WTC11 (cell line): ENCODE measurements at regions not wholly inside any gene's neighbourhood (a gene's known extent, or its start where the extent isn't known, plus 50 kb on each side); places are given as distances from the start of the nearest gene placed in this dataset.

ENCODE experiments used
- CTCF ChIP-seq: fragments of 200-600 bp; IDR thresholded peaks from 2 replicates; pipeline ENCODE4 v1.8.0; 2022; ENCODE audit warnings: antibody characterized with exemption
- NR3C1 ChIP-seq: sonication (generic); formaldehyde crosslinking; conservative IDR thresholded peaks from 2 replicates; pipeline ENCODE4 v1.8.1; 2023; ENCODE audit warnings: low read depth, mild to moderate bottlenecking, missing genetic modification reagents

DNA sequence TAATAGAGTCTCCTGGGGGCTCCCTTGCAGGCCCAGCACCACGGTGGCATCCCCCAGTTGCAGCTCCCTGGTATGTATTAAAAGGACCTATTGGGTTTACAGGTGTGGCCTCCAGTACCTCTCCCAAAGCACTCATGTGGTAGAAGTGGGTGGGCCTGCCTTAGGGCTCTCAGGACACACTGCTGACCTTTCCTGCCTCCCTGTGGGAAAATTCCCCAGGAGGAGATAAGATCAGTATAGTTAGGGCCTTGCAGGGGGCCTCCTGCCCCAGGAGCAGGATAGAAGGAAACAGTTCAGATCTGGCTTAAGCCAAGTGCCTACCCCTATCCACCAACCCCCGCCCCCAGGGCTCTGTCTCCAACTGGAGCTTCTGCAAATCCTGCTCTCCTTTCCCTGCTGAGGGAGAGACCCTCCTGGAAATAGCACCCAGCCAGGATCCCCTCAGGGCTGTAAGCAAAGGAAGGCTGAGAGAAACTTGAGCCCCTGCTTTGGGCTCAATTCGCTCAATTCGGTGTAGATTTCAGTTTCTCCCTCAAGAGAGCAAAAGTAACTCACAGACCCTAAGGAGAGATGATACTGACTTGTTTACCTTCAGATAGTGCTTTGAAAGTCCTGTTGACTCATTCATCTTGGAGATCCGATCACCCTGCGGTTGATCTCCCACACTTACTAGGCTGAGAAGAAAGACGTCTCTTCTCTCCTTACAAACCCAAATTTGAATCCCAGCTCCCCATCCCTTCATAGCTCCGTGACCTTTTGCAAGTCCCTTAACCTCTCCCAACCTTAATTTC lies 130.6 kb downstream of the WDR11 start:
- TF ChIP-seq CTCF (no peak), NR3C1 (CRISPR knock-in tag) (no peak)
